OCI-LY7 (cell line): ENCODE measurements at regions not wholly inside any gene's neighbourhood (a gene's known extent, or its start where the extent isn't known, plus 50 kb on each side); places are given as distances from the start of the nearest gene placed in this dataset.
"Not testable (repeated sequence)": the region's sequence is repeated elsewhere in the genome, so short reads cannot be mapped to it uniquely, and the experiment has no call there.

Experiments
- BruUV-seq: library from RNA; stranded (reverse); fragments of 400-500 nt; replicated peaks from 2 replicates; lab custom pipeline; 2021; lab: Mats Ljungman, UMichigan
- CTCF ChIA-PET: fragments of 300-600 bp; sonication (Branson Sonifier 250); formaldehyde crosslinking; loops from one replicate; lab custom pipeline; 2022; ENCODE audit warnings: antibody characterized with exemption; ENCODE audit not compliant: unreplicated experiment; lab: Charles Lee
- POLR2A ChIA-PET: fragments of 300-600 bp; sonication (Branson Sonifier 250); formaldehyde crosslinking; loops from one replicate; lab custom pipeline; 2022; ENCODE audit warnings: antibody characterized with exemption; lab: Charles Lee
- DNase-seq: peaks from one replicate; pipeline ENCODE4 v3.0.0-alpha.2; 2015; ENCODE audit warnings: low spot score
- H2AFZ ChIP-seq: fragments of 200-600 bp; sonication (generic), shearing (Covaris generic); 2 replicates; pipeline ENCODE4 v1.6.1; 2014; ENCODE audit warnings: mild to moderate bottlenecking, antibody characterized with exemption, low read length, moderate library complexity
- H3K27ac ChIP-seq: fragments of 200-600 bp; sonication (generic); 2 replicates; pipeline ENCODE4 v1.5.1; 2014; ENCODE audit warnings: mixed run types, low read depth, mild to moderate bottlenecking, moderate library complexity, low read length, inconsistent platforms; ENCODE audit not compliant: poor library complexity, severe bottlenecking
- H3K36me3 ChIP-seq: fragments of 200-600 bp; sonication (generic); 2 replicates; pipeline ENCODE4 v1.6.1; 2014; ENCODE audit warnings: mild to moderate bottlenecking, antibody characterized with exemption, low read length, moderate library complexity, mixed read lengths; ENCODE audit not compliant: insufficient read depth
- H3K4me1 ChIP-seq: fragments of 200-600 bp; sonication (generic); 2 replicates; pipeline ENCODE4 v1.5.1; 2014; ENCODE audit warnings: mild to moderate bottlenecking, low read length; ENCODE audit not compliant: insufficient read depth, poor library complexity, severe bottlenecking
- H3K4me2 ChIP-seq: fragments of 200-600 bp; sonication (generic); 2 replicates; pipeline ENCODE4 v1.6.1; 2014; ENCODE audit warnings: mild to moderate bottlenecking, low read length
- H3K4me3 ChIP-seq: fragments of 200-600 bp; sonication (generic); 2 replicates; pipeline ENCODE4 v1.5.1; 2014; ENCODE audit warnings: mild to moderate bottlenecking, low read depth, low read length; ENCODE audit not compliant: poor library complexity, severe bottlenecking
- H3K79me2 ChIP-seq: fragments of 200-600 bp; sonication (generic); 2 replicates; pipeline ENCODE4 v1.6.1; 2016; ENCODE audit warnings: low read depth, mild to moderate bottlenecking, low read length, moderate library complexity, mixed read lengths; ENCODE audit not compliant: insufficient read depth
- H3K9me2 ChIP-seq: fragments of 200-600 bp; sonication (generic); 2 replicates; pipeline ENCODE4 v1.6.1; 2016; ENCODE audit warnings: mild to moderate bottlenecking, low read length, mixed read lengths; ENCODE audit not compliant: insufficient read depth
- H3K9me3 ChIP-seq: fragments of 200-600 bp; sonication (generic); 2 replicates; pipeline ENCODE4 v1.6.1; 2014; ENCODE audit warnings: mild to moderate bottlenecking, mixed run types, low read length, mixed read lengths
- H4K20me1 ChIP-seq: fragments of 200-600 bp; sonication (generic); 2 replicates; pipeline ENCODE4 v1.6.1; 2014; ENCODE audit warnings: mild to moderate bottlenecking, antibody characterized with exemption, low read length, moderate library complexity, mixed read lengths; ENCODE audit not compliant: insufficient read depth
- CTCF ChIP-seq: fragments of 200-600 bp; sonication (generic); conservative IDR thresholded peaks from 2 replicates; pipeline ENCODE4 v1.5.1; 2014; ENCODE audit warnings: mild to moderate bottlenecking, antibody characterized with exemption, low read length, moderate library complexity, mixed read lengths
- EZH2phosphoT487 ChIP-seq: fragments of 200-600 bp; sonication (generic); IDR thresholded peaks from 2 replicates; pipeline ENCODE4 v1.6.1; 2018; ENCODE audit warnings: low read depth, borderline replicate concordance, mild to moderate bottlenecking, mixed run types, antibody characterized with exemption, low read length, moderate library complexity, mixed read lengths
- intact Hi-C: fragments of 100-400 bp; cut with micrococcal nuclease; formaldehyde crosslinking; loops from one replicate; pipeline ENCODE4 v1.10.0; 2022; ENCODE audit not compliant: unreplicated experiment

- H2AFZ ChIP-seq, result no peak overlapping the region
- no peaks in the 10 kb centered on the region for H3K4me1 ChIP-seq
- no peaks in the 10 kb centered on the region for H3K9me2 ChIP-seq
- no peak for DNase-seq
- POLR2A ChIA-PET, result interaction anchor here (0.7 kb wide), 1 partner anchor 15 kb away, joined by 3 read pairs; no protein-coding TSS in a partner anchor
- H3K4me2 ChIP-seq, result no peak overlapping the region
- intact Hi-C loops, result no loop called here
- no peaks in the 10 kb centered on the region for H4K20me1 ChIP-seq
- no TSS peak for BruUV-seq
- H3K27ac ChIP-seq, result no peak overlapping the region
- CTCF ChIA-PET, result no interaction called here
- TF ChIP-seq CTCF, result no peak
- TF ChIP-seq EZH2phosphoT487, result no peak
- no peak overlapping the region for H3K4me3 ChIP-seq
- peaks cover 4% of the 10 kb centered on the region; the same call in 1 of the 2 replicates for H3K79me2 ChIP-seq
- H3K36me3 ChIP-seq, result no peaks in the 10 kb centered on the region
- no peaks in the 10 kb centered on the region for H3K9me3 ChIP-seq
Observed at GRCh38 chr20:53776858-53777257, 183.2 kb upstream of the ZNF217 start.

DNA sequence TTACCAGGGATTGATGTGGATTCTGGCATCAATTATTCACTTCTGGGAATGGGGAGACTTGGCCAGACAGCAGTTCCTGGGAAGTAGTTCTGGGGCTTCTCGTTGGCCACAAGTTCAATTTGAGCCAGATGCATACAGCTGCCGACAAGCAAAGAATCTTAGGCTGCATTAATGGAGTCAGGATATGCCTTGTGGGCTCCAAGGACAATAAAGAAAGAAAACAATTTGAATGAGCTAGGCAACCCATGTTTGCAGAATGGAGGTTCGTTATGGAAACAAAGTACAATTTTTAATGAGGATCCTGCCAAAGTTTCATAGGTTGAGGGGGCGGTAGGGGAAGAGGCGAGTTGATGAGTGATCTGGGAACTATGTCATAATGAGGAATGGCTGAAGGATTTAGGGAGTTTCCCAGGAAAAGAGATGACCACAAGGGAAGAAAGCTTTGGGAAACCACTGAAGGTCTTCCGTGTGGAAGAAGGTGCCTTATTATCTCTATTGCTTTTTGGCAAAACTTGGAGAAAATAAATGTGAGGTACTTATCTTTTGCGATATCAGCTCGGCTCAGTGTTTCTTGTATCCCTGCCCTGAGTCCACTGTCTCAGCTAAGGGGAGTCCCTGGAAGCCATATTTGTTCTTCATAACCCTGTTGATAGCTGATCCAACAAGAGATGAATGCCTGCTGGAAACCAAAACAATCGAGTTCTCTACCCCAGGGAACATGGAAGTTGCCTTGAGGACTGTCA is 181.0 kb upstream of the ZNF217 start:
- BruUV-seq, result no TSS peak
- CTCF ChIA-PET, result no interaction called here
- no peak for DNase-seq
- H3K79me2 ChIP-seq, result peaks cover 4% of the 10 kb centered on the region; the same call in 1 of the 2 replicates
- H4K20me1 ChIP-seq, result no peaks in the 10 kb centered on the region
- no peak overlapping the region for H3K4me3 ChIP-seq
- H3K4me1 ChIP-seq, result no peaks in the 10 kb centered on the region
- TF ChIP-seq EZH2phosphoT487 (no peak), CTCF (no peak)
- POLR2A ChIA-PET, result interaction anchor here (0.6 to 3.6 kb wide), 3 partner anchors 10 to 91 kb away, joined by 3 to 22 read pairs (median 7); no protein-coding TSS in a partner anchor
- H3K36me3 ChIP-seq, result no peaks in the 10 kb centered on the region
- no peaks in the 10 kb centered on the region for H3K9me2 ChIP-seq
- intact Hi-C loops, result no loop called here
- no peaks in the 10 kb centered on the region for H3K9me3 ChIP-seq
- no peak overlapping the region for H2AFZ ChIP-seq
- no peak overlapping the region for H3K4me2 ChIP-seq
- no peak overlapping the region for H3K27ac ChIP-seq

DNA sequence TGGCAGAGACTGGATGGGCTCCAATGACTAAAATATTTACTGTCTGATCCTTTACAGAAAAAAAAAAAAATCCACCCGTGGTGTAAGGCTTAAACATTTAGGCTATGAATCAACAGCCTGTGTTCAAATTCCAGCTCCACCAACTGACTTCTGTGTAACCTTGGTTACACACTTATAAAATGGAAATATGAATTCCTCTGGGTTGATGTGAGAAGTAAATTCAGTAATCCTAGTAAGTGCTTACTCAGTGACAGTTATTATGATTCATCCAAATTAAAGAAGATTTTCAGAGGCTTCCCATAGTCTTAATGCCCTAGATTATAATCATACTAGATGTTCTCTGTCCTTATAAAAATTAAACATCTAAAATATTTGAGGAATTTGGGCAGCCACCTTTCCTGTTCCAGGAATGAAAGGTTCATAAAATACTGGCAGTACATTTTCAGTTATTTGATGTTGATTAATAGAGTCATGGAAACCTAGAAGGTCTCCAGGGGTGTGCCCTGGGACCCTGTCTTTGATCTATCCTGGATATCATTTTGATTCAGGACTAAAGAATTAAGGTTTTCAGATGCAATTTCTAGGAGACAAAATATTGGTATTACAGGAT is 180.3 kb upstream of the ZNF217 start:
- TF ChIP-seq EZH2phosphoT487 (no peak), CTCF (no peak)
- Histone ChIP-seq H3K36me3 (no peaks in the 10 kb centered on the region), H3K4me1 (no peaks in the 10 kb centered on the region), H4K20me1 (no peaks in the 10 kb centered on the region), H3K27ac (no peak overlapping the region), H3K9me2 (no peaks in the 10 kb centered on the region), H2AFZ (no peak overlapping the region), H3K9me3 (no peaks in the 10 kb centered on the region), H3K4me3 (no peak overlapping the region), H3K79me2 (peaks cover 4% of the 10 kb centered on the region; the same call in 1 of the 2 replicates), H3K4me2 (no peak overlapping the region)
- ChIA-PET CTCF (no interaction called here), POLR2A (interaction anchor here (0.6 to 3.6 kb wide), 4 partner anchors 12 to 150 kb away, joined by 3 to 22 read pairs (median 5); no protein-coding TSS in a partner anchor)
- intact Hi-C loops, result no loop called here
- BruUV-seq, result no TSS peak
- no peak for DNase-seq

DNA sequence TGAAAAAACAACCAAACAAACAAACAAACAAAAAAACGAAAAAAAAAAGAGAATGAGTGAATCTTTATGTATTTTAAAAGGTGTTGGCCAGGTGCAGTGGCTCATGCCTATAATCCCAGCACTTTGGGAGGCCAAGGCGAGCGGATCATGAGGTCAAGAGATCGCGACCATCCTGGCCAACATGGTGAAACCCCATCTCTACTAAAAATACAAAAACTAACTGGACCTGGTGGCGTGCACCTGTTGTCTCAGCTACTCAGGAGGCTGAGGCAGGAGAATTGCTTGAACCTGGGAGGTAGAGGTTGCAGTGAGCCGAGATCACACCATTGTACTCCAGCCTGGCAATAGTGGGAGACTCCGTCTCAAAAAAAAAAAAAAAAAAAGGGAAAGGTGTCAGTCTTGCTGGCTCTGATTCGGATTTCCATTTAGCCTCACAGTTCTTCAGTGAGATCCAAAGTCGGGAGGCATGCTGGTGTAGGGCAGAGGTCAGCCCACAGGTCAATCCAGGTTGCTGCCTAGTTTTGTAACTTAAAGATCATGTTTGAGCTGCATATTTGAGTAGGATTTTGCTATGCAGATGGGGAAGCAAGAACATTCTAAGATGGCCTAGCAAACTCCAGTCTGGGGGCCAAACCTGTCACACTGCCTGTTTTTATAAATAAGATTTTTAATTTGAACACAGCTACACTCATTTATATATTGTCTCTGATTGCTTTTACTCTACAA is 179.6 kb upstream of the ZNF217 start:
- H3K4me1 ChIP-seq, H4K20me1 ChIP-seq, H3K4me2 ChIP-seq, CTCF ChIA-PET, H3K9me2 ChIP-seq, H3K36me3 ChIP-seq, H3K9me3 ChIP-seq, H3K79me2 ChIP-seq, H3K27ac ChIP-seq, BruUV-seq, DNase-seq, H2AFZ ChIP-seq, H3K4me3 ChIP-seq, intact Hi-C loops: not testable (repeated sequence)
- POLR2A ChIA-PET, result interaction anchor here (0.6 to 3.6 kb wide), 4 partner anchors 13 to 150 kb away, joined by 3 to 22 read pairs (median 3); no protein-coding TSS in a partner anchor
